Rectal smooth muscle tissue (tissue), 1 donor: ENCODE measurements at regions not wholly inside any gene's neighbourhood (a gene's known extent, or its start where the extent isn't known, plus 50 kb on each side); places are given as distances from the start of the nearest gene placed in this dataset.
"Not testable (repeated sequence)": the region's sequence is repeated elsewhere in the genome, so short reads cannot be mapped to it uniquely, and the experiment has no call there.

Source experiments
- H3K27ac ChIP-seq: one replicate; pipeline ENCODE4 v1.7.0; 2013; ENCODE audit warnings: low read depth, low read length, inconsistent platforms
- H3K27me3 ChIP-seq: one replicate; pipeline ENCODE4 v1.7.0; 2013; ENCODE audit warnings: low read length; ENCODE audit not compliant: control insufficient read depth, insufficient read depth
- H3K36me3 ChIP-seq: one replicate; pipeline ENCODE4 v1.7.0; 2013; ENCODE audit warnings: low read length; ENCODE audit not compliant: control insufficient read depth, insufficient read depth
- H3K4me1 ChIP-seq: one replicate; pipeline ENCODE4 v1.7.0; 2013; ENCODE audit warnings: low read length; ENCODE audit not compliant: control insufficient read depth, insufficient read depth
- H3K4me3 ChIP-seq: one replicate; pipeline ENCODE4 v1.7.0; 2013; ENCODE audit warnings: low read length
- H3K9ac ChIP-seq: one replicate; pipeline ENCODE4 v1.7.0; 2013; ENCODE audit warnings: low read length

DNA sequence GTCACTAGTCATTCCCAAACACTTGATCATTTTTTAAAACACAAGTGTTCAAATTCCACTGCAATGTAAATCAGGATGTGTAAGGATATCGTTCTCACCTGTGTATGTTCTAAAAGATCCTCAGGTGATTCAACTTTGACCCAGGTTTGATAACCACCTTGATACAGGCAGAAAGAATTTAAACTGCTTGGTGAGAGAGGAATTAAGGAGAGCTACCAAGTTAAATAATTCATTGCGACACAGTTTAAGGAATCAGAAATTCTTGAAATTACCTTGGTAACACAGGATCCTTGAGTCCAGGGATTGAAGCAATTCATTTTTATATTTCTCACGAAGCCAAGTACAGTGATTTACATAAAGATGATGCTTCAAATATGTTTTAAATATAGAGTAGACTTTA is 80.7 kb upstream of the EHBP1 start:
- Histone ChIP-seq H3K4me3 (no peak overlapping the region), H3K27ac (no peak overlapping the region), H3K36me3 (no peaks in the 10 kb centered on the region), H3K4me1 (no peaks in the 10 kb centered on the region), H3K27me3 (no peaks in the 10 kb centered on the region), H3K9ac (no peak overlapping the region)

GRCh38 chr2:62616486-62616885 is 89.0 kb upstream of the EHBP1 start:
- H3K36me3 ChIP-seq, H3K27ac ChIP-seq, H3K4me1 ChIP-seq, H3K4me3 ChIP-seq, H3K27me3 ChIP-seq, H3K9ac ChIP-seq: not testable (repeated sequence)

GRCh38 chr2:62611854-62612253 is 93.7 kb upstream of the EHBP1 start:
- Histone ChIP-seq H3K27me3 (no peaks in the 10 kb centered on the region), H3K9ac (no peak overlapping the region), H3K4me1 (no peaks in the 10 kb centered on the region), H3K36me3 (no peaks in the 10 kb centered on the region), H3K27ac (no peak overlapping the region), H3K4me3 (no peak overlapping the region)

- H3K27ac ChIP-seq, H3K27me3 ChIP-seq, H3K36me3 ChIP-seq, H3K4me3 ChIP-seq, H3K4me1 ChIP-seq, H3K9ac ChIP-seq: not testable (repeated sequence)
Observed at GRCh38 chr2:62605471-62605870, 99.5 kb upstream of the TMEM17 start.

GRCh38 chr2:62604336-62604735 is 98.3 kb upstream of the TMEM17 start:
- no peaks in the 10 kb centered on the region for H3K4me1 ChIP-seq
- H3K27me3 ChIP-seq = no peaks in the 10 kb centered on the region
- no peak overlapping the region for H3K27ac ChIP-seq
- no peak overlapping the region for H3K4me3 ChIP-seq
- H3K36me3 ChIP-seq = no peaks in the 10 kb centered on the region
- H3K9ac ChIP-seq = no peak overlapping the region

GRCh38 chr2:62603154-62603712 is 97.2 kb upstream of the TMEM17 start:
- Histone ChIP-seq H3K4me1 (no peaks in the 10 kb centered on the region), H3K36me3 (no peaks in the 10 kb centered on the region), H3K27me3 (no peaks in the 10 kb centered on the region), H3K27ac (no peak overlapping the region), H3K9ac (no peak overlapping the region), H3K4me3 (no peak overlapping the region)

GRCh38 chr2:62599674-62600410 is 93.8 kb upstream of the TMEM17 start:
- H3K4me1 ChIP-seq, H3K9ac ChIP-seq, H3K36me3 ChIP-seq, H3K4me3 ChIP-seq, H3K27me3 ChIP-seq, H3K27ac ChIP-seq: not testable (repeated sequence)

- Histone ChIP-seq H3K27me3 (no peaks in the 10 kb centered on the region), H3K4me1 (no peaks in the 10 kb centered on the region), H3K27ac (no peak overlapping the region), H3K4me3 (no peak overlapping the region), H3K9ac (no peak overlapping the region), H3K36me3 (no peaks in the 10 kb centered on the region)
Observed at GRCh38 chr2:62597323-62597722, 91.3 kb upstream of the TMEM17 start.

- Histone ChIP-seq H3K27ac (no peak overlapping the region), H3K27me3 (no peaks in the 10 kb centered on the region), H3K36me3 (no peaks in the 10 kb centered on the region), H3K9ac (no peak overlapping the region), H3K4me1 (no peaks in the 10 kb centered on the region), H3K4me3 (no peak overlapping the region)
Observed at GRCh38 chr2:62596061-62596921, 90.3 kb upstream of the TMEM17 start.

DNA sequence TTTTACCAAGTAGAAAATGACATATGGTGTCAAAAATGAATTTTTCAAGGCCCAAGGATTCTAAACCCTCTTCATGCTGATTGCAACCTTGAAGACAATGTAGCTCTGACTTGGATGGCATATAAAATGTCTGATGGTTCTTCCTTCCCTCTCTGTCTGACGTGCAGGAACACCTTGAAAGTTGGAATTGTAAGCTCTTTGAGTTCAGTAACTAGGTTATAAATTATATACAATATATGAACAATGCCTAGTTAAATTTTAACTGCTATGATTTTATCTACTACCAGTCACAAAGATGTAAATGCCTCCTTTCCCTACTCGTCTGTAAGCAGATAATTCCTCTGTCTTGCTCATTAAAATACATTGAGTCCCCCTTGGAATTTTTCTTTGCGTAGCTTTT is 89.5 kb upstream of the TMEM17 start:
- Histone ChIP-seq H3K9ac (no peak overlapping the region), H3K4me3 (no peak overlapping the region), H3K27ac (no peak overlapping the region), H3K4me1 (peaks cover 5% of the 10 kb centered on the region), H3K36me3 (no peaks in the 10 kb centered on the region), H3K27me3 (no peaks in the 10 kb centered on the region)

DNA sequence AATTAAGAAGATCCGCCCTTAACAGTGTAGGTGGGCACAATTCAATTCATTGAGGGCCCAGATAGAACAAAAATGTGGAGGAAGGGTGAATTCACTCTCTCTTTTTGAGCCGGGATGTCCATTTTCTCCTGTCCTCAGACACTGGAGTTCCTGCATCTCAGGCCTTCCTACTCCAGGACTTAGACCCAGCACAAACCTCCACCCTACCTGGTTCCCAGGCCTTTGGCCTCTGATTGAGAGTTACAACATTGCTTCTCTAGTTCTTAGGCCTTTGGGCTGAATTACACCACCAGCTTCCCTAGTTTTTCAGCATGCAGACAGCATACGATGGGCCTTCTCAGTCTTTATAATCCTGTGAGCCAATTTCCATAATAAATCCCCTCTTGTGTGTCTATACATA is 87.8 kb upstream of the TMEM17 start:
- no peak overlapping the region for H3K27ac ChIP-seq
- no peaks in the 10 kb centered on the region for H3K27me3 ChIP-seq
- H3K9ac ChIP-seq = no peak overlapping the region
- H3K4me3 ChIP-seq = no peak overlapping the region
- H3K4me1 ChIP-seq = peaks cover 7% of the 10 kb centered on the region
- H3K36me3 ChIP-seq = no peaks in the 10 kb centered on the region

DNA sequence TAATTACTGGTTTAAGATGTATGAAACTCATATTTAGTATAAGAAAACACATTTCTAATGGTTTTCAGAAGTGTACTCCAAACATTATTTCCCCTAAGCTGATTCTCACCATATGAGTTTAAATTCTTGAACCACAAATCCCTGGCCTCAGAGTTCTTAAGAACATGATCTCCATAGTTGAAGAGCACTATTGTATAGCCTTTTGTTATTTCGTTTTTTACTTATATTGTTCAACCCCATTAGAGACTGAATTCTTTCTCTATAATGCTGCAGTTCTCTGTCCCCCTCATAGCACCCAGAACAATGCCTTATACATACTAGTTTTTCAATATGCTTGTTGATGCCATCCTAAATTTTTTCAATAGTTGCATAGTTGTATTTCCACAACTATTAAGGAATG is 85.5 kb upstream of the TMEM17 start:
- Histone ChIP-seq H3K4me3 (no peak overlapping the region), H3K27me3 (no peaks in the 10 kb centered on the region), H3K27ac (no peak overlapping the region), H3K9ac (no peak overlapping the region), H3K4me1 (peaks cover 7% of the 10 kb centered on the region), H3K36me3 (no peaks in the 10 kb centered on the region)
